HCT116 (cell line): ENCODE measurements at regions not wholly inside any gene's neighbourhood (a gene's known extent, or its start where the extent isn't known, plus 50 kb on each side); places are given as distances from the start of the nearest gene placed in this dataset.

Experiments used
- ATAC-seq: fragments of 200-7000 bp; cut with Tn5 transposase; 2 replicates; pipeline ENCODE4 v1.9.1; 2020; ENCODE audit warnings: mild to moderate bottlenecking, moderate library complexity
- BruUV-seq: library from RNA; stranded (reverse); fragments of 400-500 nt; replicated peaks from 2 replicates; lab custom pipeline; 2021; lab: Mats Ljungman, UMichigan
- CTCF ChIA-PET: fragments of 300-600 bp; sonication (Branson Sonifier 250); formaldehyde crosslinking; loops from one replicate; lab custom pipeline; 2021; ENCODE audit warnings: antibody characterized with exemption; lab: Charles Lee
- POLR2A ChIA-PET: fragments of 300-600, 350-600 bp; sonication (Branson Sonifier 250); formaldehyde crosslinking; loops from one replicate; lab custom pipeline; 2021; ENCODE audit warnings: antibody characterized with exemption; lab: Charles Lee
- RAD21 ChIA-PET, 2 experiments: fragments of 300-600 bp; sonication (Branson Sonifier 250); formaldehyde crosslinking; loops; one replicate each; lab custom pipeline; 2023; ENCODE audit warnings: low total read pairs in 2 of 2; ENCODE audit not compliant: uncharacterized antibody in 2 of 2, unreplicated experiment in 2 of 2, low non-redundant PET in 1 of 2; lab: Charles Lee
- DNase-seq: peaks from one replicate; pipeline ENCODE4 v3.0.0-alpha.2; 2010; ENCODE audit warnings: low read depth, low spot score
- H2AFZ ChIP-seq: fragments of 200-600 bp; shearing (Covaris generic), sonication (generic); 2 replicates; pipeline ENCODE4 v1.6.1; 2017; ENCODE audit warnings: low read depth, mixed run types, mixed read lengths, antibody characterized with exemption, low read length; ENCODE audit not compliant: poor library complexity, severe bottlenecking
- H3K27ac ChIP-seq: 2 replicates; pipeline ENCODE4 v1.5.1; 2012; ENCODE audit warnings: low read depth, low read length
- H3K27me3 ChIP-seq: fragments of 200-600 bp; sonication (generic); 2 replicates; pipeline ENCODE4 v1.6.1; 2016; ENCODE audit warnings: mixed run types, low read length, mixed read lengths; ENCODE audit not compliant: insufficient read depth
- H3K36me3 ChIP-seq, 2 experiments: fragments of 200-500 bp in 1 of 2; fragments of 200-600 bp in 1 of 2; sonication (Bioruptor generic) in 1 of 2; sonication (generic) in 1 of 2; 2 replicates each; pipeline versions ENCODE4 v1.5.1 to v1.6.1; 2014 to 2016; ENCODE audit warnings: low read length in 2 of 2, inconsistent platforms in 1 of 2, mixed read lengths in 1 of 2, mixed run types in 1 of 2; ENCODE audit not compliant: insufficient read depth in 2 of 2, control insufficient read depth in 1 of 2
- H3K4me1 ChIP-seq, 2 experiments: fragments of 200-600 bp in 1 of 2; sonication (generic) in 1 of 2; 2 replicates each; pipeline versions ENCODE4 v1.5.1 to v1.6.1; 2012 to 2017; ENCODE audit warnings: low read length in 2 of 2, inconsistent platforms in 1 of 2, mild to moderate bottlenecking in 1 of 2, mixed read lengths in 1 of 2, mixed run types in 1 of 2, moderate library complexity in 1 of 2; ENCODE audit not compliant: insufficient read depth in 2 of 2, control insufficient read depth in 1 of 2
- H3K4me2 ChIP-seq: fragments of 200-600 bp; sonication (generic); 2 replicates; pipeline ENCODE4 v1.6.1; 2017; ENCODE audit warnings: mixed run types, low read length, mixed read lengths
- H3K4me3 ChIP-seq, 2 experiments: fragments of 200-600 bp in 1 of 2; sonication (generic) in 1 of 2; replicated peaks in 1 of 2; 2 replicates each; pipeline ENCODE4 v1.5.1; 2011 to 2016; ENCODE audit warnings: low read length in 2 of 2, control low read depth in 1 of 2, low read depth in 1 of 2, mild to moderate bottlenecking in 1 of 2, mixed read lengths in 1 of 2, mixed run types in 1 of 2
- H3K79me2 ChIP-seq: fragments of 200-600 bp; sonication (generic); 2 replicates; pipeline ENCODE4 v1.6.1; 2017; ENCODE audit warnings: mild to moderate bottlenecking, mixed run types, low read length, moderate library complexity, mixed read lengths; ENCODE audit not compliant: insufficient read depth
- H3K9ac ChIP-seq: fragments of 200-600 bp; sonication (generic); 2 replicates; pipeline ENCODE4 v1.6.1; 2016; ENCODE audit warnings: low read length, mixed read lengths
- H3K9me2 ChIP-seq: fragments of 200-600 bp; sonication (generic), shearing (Covaris generic); 2 replicates; pipeline ENCODE4 v1.6.1; 2017; ENCODE audit warnings: mixed run types, mild to moderate bottlenecking, moderate library complexity; ENCODE audit not compliant: insufficient read depth
- H3K9me3 ChIP-seq, 2 experiments: fragments of 200-500 bp in 1 of 2; fragments of 200-600 bp in 1 of 2; sonication (Bioruptor generic) in 1 of 2; sonication (generic) in 1 of 2; 2 replicates each; pipeline ENCODE4 v1.6.1; 2014 to 2017; ENCODE audit warnings: low read length in 2 of 2, mixed read lengths in 2 of 2, inconsistent platforms in 1 of 2, low read depth in 1 of 2, mild to moderate bottlenecking in 1 of 2, mixed run types in 1 of 2, moderate library complexity in 1 of 2; ENCODE audit not compliant: control insufficient read depth in 1 of 2, insufficient read depth in 1 of 2
- H4K20me1 ChIP-seq: fragments of 200-600 bp; sonication (generic), shearing (Covaris generic); 2 replicates; pipeline ENCODE4 v1.6.1; 2017; ENCODE audit warnings: mixed run types, mild to moderate bottlenecking, moderate library complexity; ENCODE audit not compliant: insufficient read depth
- ATF3 ChIP-seq: IDR thresholded peaks from 2 replicates; pipeline ENCODE4 v1.6.1; 2012
- CBX3 ChIP-seq: IDR thresholded peaks from 2 replicates; pipeline ENCODE4 v1.6.1; 2012; ENCODE audit warnings: low read depth
- CEBPB ChIP-seq: IDR thresholded peaks from 2 replicates; pipeline ENCODE4 v1.6.1; 2012; ENCODE audit warnings: low read depth
- CTCF ChIP-seq, 3 experiments: fragments of 200-600 bp in 1 of 3; sonication (generic) in 1 of 3; IDR thresholded peaks in 2 of 3; conservative IDR thresholded peaks in 1 of 3; 2 replicates each; pipeline ENCODE4 v1.5.1; 2012 to 2017; ENCODE audit warnings: low read depth in 2 of 3, low read length in 2 of 3, antibody characterized with exemption in 1 of 3, borderline replicate concordance in 1 of 3, control low read depth in 1 of 3, mild to moderate bottlenecking in 1 of 3, mixed read lengths in 1 of 3, mixed run types in 1 of 3, moderate library complexity in 1 of 3; ENCODE audit not compliant: insufficient read depth in 1 of 3
- EGR1 ChIP-seq: IDR thresholded peaks from 2 replicates; pipeline ENCODE4 v1.6.1; 2012; ENCODE audit warnings: low read depth
- EZH2 ChIP-seq: fragments of 200-600 bp; sonication (generic); IDR thresholded peaks from 2 replicates; pipeline ENCODE4 v1.6.1; 2017; ENCODE audit warnings: antibody characterized with exemption, mixed run types
- EZH2phosphoT487 ChIP-seq: fragments of 200-600 bp; IDR thresholded peaks from 2 replicates; pipeline ENCODE4 v1.6.1; 2018; ENCODE audit warnings: antibody characterized with exemption, borderline replicate concordance
- FOSL1 ChIP-seq: IDR thresholded peaks from 2 replicates; pipeline ENCODE4 v1.6.1; 2012; ENCODE audit warnings: low read depth
- JUND ChIP-seq: IDR thresholded peaks from 2 replicates; pipeline ENCODE4 v1.6.1; 2012
- MAX ChIP-seq: IDR thresholded peaks from 2 replicates; pipeline ENCODE4 v1.6.1; 2012
- POLR2AphosphoS5 ChIP-seq: IDR thresholded peaks from 2 replicates; pipeline ENCODE4 v1.6.1; 2011; ENCODE audit warnings: mild to moderate bottlenecking, low read depth, low read length, moderate library complexity
- RAD21 ChIP-seq: IDR thresholded peaks from 2 replicates; pipeline ENCODE4 v1.6.1; 2012; ENCODE audit warnings: low read depth, mild to moderate bottlenecking
- REST ChIP-seq: IDR thresholded peaks from 2 replicates; pipeline ENCODE4 v1.6.1; 2012; ENCODE audit warnings: low read depth
- SIN3A ChIP-seq: IDR thresholded peaks from 2 replicates; pipeline ENCODE4 v1.6.1; 2012; ENCODE audit warnings: low read depth
- SP1 ChIP-seq: IDR thresholded peaks from 2 replicates; pipeline ENCODE4 v1.6.1; 2012; ENCODE audit warnings: low read depth
- SRF ChIP-seq: IDR thresholded peaks from 2 replicates; pipeline ENCODE4 v1.6.1; 2012; ENCODE audit warnings: low read depth
- TCF7L2 ChIP-seq: IDR thresholded peaks from 2 replicates; pipeline ENCODE4 v1.7.0; 2011; ENCODE audit warnings: borderline replicate concordance, inconsistent platforms; ENCODE audit not compliant: insufficient read depth, insufficient read length; ENCODE audit errors: extremely low read depth
- YY1 ChIP-seq: IDR thresholded peaks from 2 replicates; pipeline ENCODE4 v1.6.1; 2011; ENCODE audit warnings: low read length, low read depth, moderate library complexity, mild to moderate bottlenecking; ENCODE audit not compliant: insufficient replicate concordance; ENCODE audit errors: extremely low read depth
- ZBTB33 ChIP-seq: IDR thresholded peaks from 2 replicates; pipeline ENCODE4 v1.6.1; 2011; ENCODE audit warnings: mild to moderate bottlenecking, low read length, moderate library complexity; ENCODE audit not compliant: insufficient replicate concordance; ENCODE audit errors: extremely low read depth
- ZFX ChIP-seq: fragments of 450-650 bp; IDR thresholded peaks from 2 replicates; pipeline ENCODE4 v1.6.1; 2017
- intact Hi-C: fragments of 100-400 bp; cut with micrococcal nuclease; formaldehyde crosslinking; loops from 2 replicates; pipeline ENCODE4 v1.10.0; 2022

- H2AFZ ChIP-seq = no peak overlapping the region
- TF ChIP-seq ZFX = no peak
- no peak for TF ChIP-seq EZH2phosphoT487
- TF ChIP-seq CBX3 = no peak
- no peak for TF ChIP-seq SRF
- no peak for TF ChIP-seq FOSL1
- no peak for TF ChIP-seq ATF3
- no peak for TF ChIP-seq TCF7L2
- TF ChIP-seq CTCF (IDR thresholded peaks at IDR 0.05 in 2 of 3, conservative IDR thresholded peaks at IDR 0.05 in 1 of 3; ENCODE audit: borderline replicate concordance in 1 of 3, insufficient read depth in 1 of 3, low read depth in 2 of 3, low read length in 2 of 3) = no peak
- no peak for TF ChIP-seq SP1
- no peak for TF ChIP-seq POLR2AphosphoS5
- TF ChIP-seq JUND = no peak
- no peak for TF ChIP-seq EZH2
- TF ChIP-seq EGR1 = no peak
- TF ChIP-seq RAD21 = no peak
- TF ChIP-seq SIN3A = no peak
- no peak for TF ChIP-seq MAX
- TF ChIP-seq YY1 = no peak
- TF ChIP-seq CEBPB = no peak
- TF ChIP-seq REST = no peak
- TF ChIP-seq ZBTB33 = no peak
- H3K9me2 ChIP-seq = no peaks in the 10 kb centered on the region
- H3K4me1 ChIP-seq = no peaks in the 10 kb centered on the region
- POLR2A ChIA-PET = no interaction called here
- H3K27me3 ChIP-seq = no peaks in the 10 kb centered on the region
- CTCF ChIA-PET = no interaction called here
- no peak for DNase-seq
- H3K4me3 ChIP-seq = no peak overlapping the region
- no peak overlapping the region for H3K27ac ChIP-seq
- intact Hi-C loops = no loop called here
- RAD21 ChIA-PET = no interaction called here
- no peak overlapping the region for H3K4me2 ChIP-seq
- H4K20me1 ChIP-seq = no peaks in the 10 kb centered on the region
- no peaks in the 10 kb centered on the region for H3K36me3 ChIP-seq
- no TSS peak for BruUV-seq
- no peaks in the 10 kb centered on the region for H3K79me2 ChIP-seq
- no peak overlapping the region for H3K9ac ChIP-seq
- no peaks in the 10 kb centered on the region for H3K9me3 ChIP-seq
- no peak for ATAC-seq
These were observed 261.6 kb downstream of the PLPP3 start for GRCh38 chr1:56317722-56318121.
